Upper lobe of left lung (tissue), 6 donors: ENCODE measurements at regions not wholly inside any gene's neighbourhood (a gene's known extent, or its start where the extent isn't known, plus 50 kb on each side); places are given as distances from the start of the nearest gene placed in this dataset.
A peak's percentile ranks its signal among the peaks of the same experiment; 100 is the strongest.

Source experiments
- ATAC-seq, 2 donors: fragments of 200-7000 bp; cut with Tn5 transposase; one replicate each; pipeline ENCODE4 v1.9.1; 2022; ENCODE audit warnings: mild to moderate bottlenecking in 2 of 2, moderate library complexity in 2 of 2; ENCODE audit not compliant: low FRiP score in 2 of 2
- DNase-seq, 2 donors: peaks; one replicate each; pipeline ENCODE4 v3.0.0-alpha.2; 2019 to 2020
- H3K27ac ChIP-seq, 4 donors: fragments of 200-600 bp; sonication (generic); one replicate each; pipeline ENCODE4 v1.5.1; 2016 to 2019
- H3K27me3 ChIP-seq, 4 donors: fragments of 200-600 bp; sonication (generic); one replicate each; pipeline ENCODE4 v1.5.1; 2017 to 2019
- H3K36me3 ChIP-seq, 4 donors: fragments of 200-600 bp; sonication (generic); one replicate each; pipeline ENCODE4 v1.5.1; 2016 to 2019
- H3K4me1 ChIP-seq, 4 donors: fragments of 200-600 bp; sonication (generic); one replicate each; pipeline ENCODE4 v1.5.1; 2018 to 2019
- H3K4me3 ChIP-seq, 4 donors: fragments of 200-600 bp; sonication (generic); one replicate each; pipeline ENCODE4 v1.5.1; 2017 to 2019; ENCODE audit warnings: mild to moderate bottlenecking in 2 of 4, moderate library complexity in 1 of 4
- H3K9me3 ChIP-seq, 4 donors: fragments of 200-600 bp; sonication (generic); one replicate each; pipeline ENCODE4 v1.5.1; 2018 to 2019
- CTCF ChIP-seq, 6 experiments: fragments of 450-650 bp in 4 of 6; fragments of 200-600 bp in 2 of 6; sonication (generic) in 2 of 6; IDR thresholded peaks; one replicate each; pipeline ENCODE4 v1.5.1; 2016 to 2019; ENCODE audit warnings: antibody characterized with exemption in 6 of 6
- EP300 ChIP-seq, 4 donors: sonication (generic); formaldehyde crosslinking; IDR thresholded peaks; one replicate each; pipeline ENCODE4 v1.5.1; 2017; ENCODE audit warnings: antibody characterized with exemption in 4 of 4, control low read depth in 2 of 4
- POLR2A ChIP-seq, 4 donors: fragments of 450-650 bp; IDR thresholded peaks; one replicate each; pipeline ENCODE4 v1.5.1; 2016 to 2017; ENCODE audit warnings: antibody characterized with exemption in 4 of 4, mild to moderate bottlenecking in 2 of 4
- POLR2AphosphoS5 ChIP-seq, 2 donors: sonication (generic); formaldehyde crosslinking; IDR thresholded peaks; one replicate each; pipeline ENCODE4 v1.5.1; 2017; ENCODE audit warnings: antibody characterized with exemption in 2 of 2
- WGBS, 2 donors: methylation state at CpG; one replicate each; pipeline ENCODE4 v1.1.5; 2017 to 2018; 5-methylcytosine and 5-hydroxymethylcytosine counted together
- donor health status: DM: no; HTN: no; CAD: no; lungs with moderate emphysema.
- donor health status: DM: no; HTN: yes; CAD: no; lungs with severe emphysema.

GRCh38 chr13:24627946-24628345 is 52.3 kb upstream of the ATP12A start:
- Histone ChIP-seq H3K4me3 (no peak overlapping the region), H3K4me1 (peaks cover 7 to 25% (median 14%) of the 10 kb centered on the region in 4 donors), H3K27ac (no peak overlapping the region), H3K27me3 (no peaks in the 10 kb centered on the region), H3K36me3 (no peaks in the 10 kb centered on the region), H3K9me3 (no peaks in the 10 kb centered on the region)
- DNase-seq (no peak), ATAC-seq (peak in 1 of 2 donors; percentile 7)
- WGBS, 2 donors: 70 to 74% methylated on average over 9 of the region's 9 CpGs
- TF ChIP-seq POLR2AphosphoS5 (IDR thresholded peaks at IDR 0.05) (no peak), EP300 (IDR thresholded peaks at IDR 0.05) (no peak), POLR2A (IDR thresholded peaks at IDR 0.05) (no peak), CTCF (IDR thresholded peaks at IDR 0.05) (no peak)

- Histone ChIP-seq H3K27ac (no peak overlapping the region), H3K4me1 (peaks cover 7 to 25% (median 14%) of the 10 kb centered on the region in 4 donors), H3K36me3 (no peaks in the 10 kb centered on the region), H3K9me3 (no peaks in the 10 kb centered on the region), H3K27me3 (no peaks in the 10 kb centered on the region), H3K4me3 (no peak overlapping the region)
- 96 to 97% methylated on average over 2 of the region's 2 CpGs for WGBS, 2 donors
- TF ChIP-seq CTCF (IDR thresholded peaks at IDR 0.05) (no peak), EP300 (IDR thresholded peaks at IDR 0.05) (no peak), POLR2A (IDR thresholded peaks at IDR 0.05) (no peak), POLR2AphosphoS5 (IDR thresholded peaks at IDR 0.05) (no peak)
- ATAC-seq (no peak), DNase-seq (no peak)
Observed at GRCh38 chr13:24629320-24629719, 50.9 kb upstream of the ATP12A start.

DNA sequence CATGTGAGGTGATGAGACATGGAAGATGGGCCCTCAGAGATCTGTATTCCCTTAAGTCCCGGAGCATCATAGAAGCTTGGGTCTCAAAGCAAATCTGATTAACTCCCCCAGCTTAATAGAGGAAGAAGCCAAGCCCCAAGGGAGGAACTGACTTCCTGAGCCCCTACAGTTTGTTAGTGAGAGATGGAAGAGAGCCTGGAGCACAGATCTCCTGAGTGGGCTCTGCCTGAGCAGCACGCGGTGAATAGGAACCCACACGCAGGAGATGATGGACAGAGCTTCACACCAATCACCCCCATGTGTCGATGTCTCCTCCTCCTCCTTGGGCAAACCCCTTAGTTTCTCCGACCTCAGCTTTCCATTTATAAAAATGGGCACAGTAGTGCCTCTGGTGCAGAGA is 50.1 kb upstream of the ATP12A start:
- no peak overlapping the region for H3K4me3 ChIP-seq
- DNase-seq (no peak), ATAC-seq (no peak)
- H3K27me3 ChIP-seq: no peaks in the 10 kb centered on the region
- TF ChIP-seq POLR2AphosphoS5 (IDR thresholded peaks at IDR 0.05): no peak
- no peak for TF ChIP-seq POLR2A (IDR thresholded peaks at IDR 0.05)
- no peak for TF ChIP-seq EP300 (IDR thresholded peaks at IDR 0.05)
- no peak for TF ChIP-seq CTCF (IDR thresholded peaks at IDR 0.05)
- H3K36me3 ChIP-seq: no peaks in the 10 kb centered on the region
- peak overlapping the region; percentile 17 to 73 (median 62) for H3K27ac ChIP-seq
- peaks cover 7 to 23% (median 14%) of the 10 kb centered on the region in 4 donors for H3K4me1 ChIP-seq
- H3K9me3 ChIP-seq: no peaks in the 10 kb centered on the region
- WGBS, 2 donors: 86 to 93% methylated on average over 6 of the region's 6 CpGs
